Neural progenitor cell (in vitro differentiated cells): ENCODE measurements at regions not wholly inside any gene's neighbourhood (a gene's known extent, or its start where the extent isn't known, plus 50 kb on each side); places are given as distances from the start of the nearest gene placed in this dataset.

Experiments
- EZH2phosphoT487 ChIP-seq: fragments of 200-600 bp; sonication (generic); IDR thresholded peaks from 2 replicates; pipeline ENCODE4 v1.6.1; 2017; ENCODE audit warnings: antibody characterized with exemption
- TF ChIP-seq, protein P1 (sequence below): fragments of 200-600 bp; sonication (generic); IDR thresholded peaks from 2 replicates; pipeline ENCODE4 v1.5.1; 2017; ENCODE audit warnings: antibody characterized with exemption, mild to moderate bottlenecking

GRCh38 chr7:131097662-131098376, 229.9 kb upstream of the MKLN1 start:
- TF ChIP-seq, protein P1, sequence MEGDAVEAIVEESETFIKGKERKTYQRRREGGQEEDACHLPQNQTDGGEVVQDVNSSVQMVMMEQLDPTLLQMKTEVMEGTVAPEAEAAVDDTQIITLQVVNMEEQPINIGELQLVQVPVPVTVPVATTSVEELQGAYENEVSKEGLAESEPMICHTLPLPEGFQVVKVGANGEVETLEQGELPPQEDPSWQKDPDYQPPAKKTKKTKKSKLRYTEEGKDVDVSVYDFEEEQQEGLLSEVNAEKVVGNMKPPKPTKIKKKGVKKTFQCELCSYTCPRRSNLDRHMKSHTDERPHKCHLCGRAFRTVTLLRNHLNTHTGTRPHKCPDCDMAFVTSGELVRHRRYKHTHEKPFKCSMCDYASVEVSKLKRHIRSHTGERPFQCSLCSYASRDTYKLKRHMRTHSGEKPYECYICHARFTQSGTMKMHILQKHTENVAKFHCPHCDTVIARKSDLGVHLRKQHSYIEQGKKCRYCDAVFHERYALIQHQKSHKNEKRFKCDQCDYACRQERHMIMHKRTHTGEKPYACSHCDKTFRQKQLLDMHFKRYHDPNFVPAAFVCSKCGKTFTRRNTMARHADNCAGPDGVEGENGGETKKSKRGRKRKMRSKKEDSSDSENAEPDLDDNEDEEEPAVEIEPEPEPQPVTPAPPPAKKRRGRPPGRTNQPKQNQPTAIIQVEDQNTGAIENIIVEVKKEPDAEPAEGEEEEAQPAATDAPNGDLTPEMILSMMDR: no peak
- no peak for TF ChIP-seq EZH2phosphoT487
